HepG2 (cell line): ENCODE measurements at regions not wholly inside any gene's neighbourhood (a gene's known extent, or its start where the extent isn't known, plus 50 kb on each side); places are given as distances from the start of the nearest gene placed in this dataset.

Experiments
- BHLHE40 ChIP-seq: IDR thresholded peaks from 2 replicates; pipeline ENCODE4 v1.6.1; 2011; ENCODE audit warnings: low read length, improper control_type of control experiment
- BRCA1 ChIP-seq: sonication (generic); formaldehyde crosslinking; IDR thresholded peaks from 2 replicates; pipeline ENCODE4 v1.4.0; 2020; ENCODE audit warnings: missing genetic modification reagents
- EZH2 ChIP-seq: conservative IDR thresholded peaks from 2 replicates; pipeline ENCODE4 v1.6.1; 2012; ENCODE audit warnings: mild to moderate bottlenecking, low read depth, low read length, moderate library complexity
- MYNN ChIP-seq: sonication (generic); formaldehyde crosslinking; IDR thresholded peaks from 2 replicates; pipeline ENCODE4 v1.4.0; 2020; ENCODE audit warnings: mild to moderate bottlenecking, low read depth, missing genetic modification reagents
- POLR2A ChIP-seq, 2 experiments: IDR thresholded peaks; 2 replicates each; pipeline ENCODE4 v1.6.1; 2011; ENCODE audit warnings: low read depth in 2 of 2, low read length in 2 of 2, mild to moderate bottlenecking in 1 of 2, moderate library complexity in 1 of 2; ENCODE audit not compliant: insufficient read depth in 1 of 2
- REPIN1 ChIP-seq: sonication (generic); formaldehyde crosslinking; IDR thresholded peaks from 2 replicates; pipeline ENCODE4 v1.8.0; 2022; ENCODE audit warnings: missing genetic modification reagents, low read depth, mild to moderate bottlenecking, borderline replicate concordance
- SMARCC2 ChIP-seq: fragments of 450-650 bp; IDR thresholded peaks from 2 replicates; pipeline ENCODE4 v1.6.1; 2017; ENCODE audit warnings: antibody characterized with exemption, mild to moderate bottlenecking
- SPEN ChIP-seq: sonication (generic); formaldehyde crosslinking; IDR thresholded peaks from 2 replicates; pipeline ENCODE4 v1.5.1; 2020; ENCODE audit warnings: low read depth, mild to moderate bottlenecking, missing genetic modification reagents
- TOPORS ChIP-seq: sonication (generic); formaldehyde crosslinking; IDR thresholded peaks from 2 replicates; pipeline ENCODE4 v1.8.0; 2023; ENCODE audit warnings: mild to moderate bottlenecking, missing genetic modification reagents
- ZFP1 ChIP-seq: IDR thresholded peaks from 2 replicates; pipeline ENCODE4 v1.6.1; 2016
- ZNF274 ChIP-seq: sonication (generic); formaldehyde crosslinking; IDR thresholded peaks from 2 replicates; pipeline ENCODE4 v1.5.1; 2020; ENCODE audit warnings: mild to moderate bottlenecking, missing genetic modification reagents
- TF ChIP-seq, protein P1 (sequence below): sonication (generic); formaldehyde crosslinking; IDR thresholded peaks from 2 replicates; pipeline ENCODE4 v1.4.0; 2020; ENCODE audit warnings: mild to moderate bottlenecking, missing genetic modification reagents, borderline replicate concordance
- TF ChIP-seq, protein P2 (sequence below): sonication (generic); formaldehyde crosslinking; IDR thresholded peaks from 2 replicates; pipeline ENCODE4 v1.5.0; 2020; ENCODE audit warnings: mild to moderate bottlenecking, missing genetic modification reagents, moderate library complexity
- TF ChIP-seq, protein P3 (sequence below): sonication (generic); formaldehyde crosslinking; IDR thresholded peaks from 2 replicates; pipeline ENCODE4 v1.4.0; 2020; ENCODE audit warnings: missing genetic modification reagents

DNA sequence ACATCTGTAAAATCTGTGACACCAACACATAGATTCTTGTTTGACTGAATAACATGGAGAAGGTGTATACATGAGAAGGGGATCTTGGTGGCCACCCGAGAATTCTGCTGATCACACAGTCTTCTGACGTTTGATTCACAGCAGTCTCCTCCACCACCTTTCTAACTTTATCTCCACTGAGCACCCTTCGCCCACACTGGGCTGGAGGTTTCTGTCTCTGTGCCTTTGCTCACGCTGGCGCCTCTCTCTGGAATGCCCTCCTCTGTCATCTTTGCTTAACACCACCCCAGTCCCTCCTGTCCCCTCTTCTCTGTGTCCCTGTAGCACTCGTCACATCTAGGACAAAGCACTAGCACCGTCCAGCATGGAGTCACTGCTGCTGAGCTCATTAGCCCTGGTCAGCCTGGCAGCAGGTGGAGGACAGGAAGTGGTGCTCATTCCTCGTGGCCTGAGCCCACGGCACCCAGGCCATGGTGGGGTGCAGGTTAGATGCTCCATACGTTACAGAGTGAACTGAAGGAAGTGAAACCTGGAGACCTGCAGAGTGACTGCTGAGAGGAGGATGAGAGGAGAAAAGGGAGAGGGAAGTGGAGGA lies 384.6 kb downstream of the UQCRFS1 start:
- TF ChIP-seq, protein P1, sequence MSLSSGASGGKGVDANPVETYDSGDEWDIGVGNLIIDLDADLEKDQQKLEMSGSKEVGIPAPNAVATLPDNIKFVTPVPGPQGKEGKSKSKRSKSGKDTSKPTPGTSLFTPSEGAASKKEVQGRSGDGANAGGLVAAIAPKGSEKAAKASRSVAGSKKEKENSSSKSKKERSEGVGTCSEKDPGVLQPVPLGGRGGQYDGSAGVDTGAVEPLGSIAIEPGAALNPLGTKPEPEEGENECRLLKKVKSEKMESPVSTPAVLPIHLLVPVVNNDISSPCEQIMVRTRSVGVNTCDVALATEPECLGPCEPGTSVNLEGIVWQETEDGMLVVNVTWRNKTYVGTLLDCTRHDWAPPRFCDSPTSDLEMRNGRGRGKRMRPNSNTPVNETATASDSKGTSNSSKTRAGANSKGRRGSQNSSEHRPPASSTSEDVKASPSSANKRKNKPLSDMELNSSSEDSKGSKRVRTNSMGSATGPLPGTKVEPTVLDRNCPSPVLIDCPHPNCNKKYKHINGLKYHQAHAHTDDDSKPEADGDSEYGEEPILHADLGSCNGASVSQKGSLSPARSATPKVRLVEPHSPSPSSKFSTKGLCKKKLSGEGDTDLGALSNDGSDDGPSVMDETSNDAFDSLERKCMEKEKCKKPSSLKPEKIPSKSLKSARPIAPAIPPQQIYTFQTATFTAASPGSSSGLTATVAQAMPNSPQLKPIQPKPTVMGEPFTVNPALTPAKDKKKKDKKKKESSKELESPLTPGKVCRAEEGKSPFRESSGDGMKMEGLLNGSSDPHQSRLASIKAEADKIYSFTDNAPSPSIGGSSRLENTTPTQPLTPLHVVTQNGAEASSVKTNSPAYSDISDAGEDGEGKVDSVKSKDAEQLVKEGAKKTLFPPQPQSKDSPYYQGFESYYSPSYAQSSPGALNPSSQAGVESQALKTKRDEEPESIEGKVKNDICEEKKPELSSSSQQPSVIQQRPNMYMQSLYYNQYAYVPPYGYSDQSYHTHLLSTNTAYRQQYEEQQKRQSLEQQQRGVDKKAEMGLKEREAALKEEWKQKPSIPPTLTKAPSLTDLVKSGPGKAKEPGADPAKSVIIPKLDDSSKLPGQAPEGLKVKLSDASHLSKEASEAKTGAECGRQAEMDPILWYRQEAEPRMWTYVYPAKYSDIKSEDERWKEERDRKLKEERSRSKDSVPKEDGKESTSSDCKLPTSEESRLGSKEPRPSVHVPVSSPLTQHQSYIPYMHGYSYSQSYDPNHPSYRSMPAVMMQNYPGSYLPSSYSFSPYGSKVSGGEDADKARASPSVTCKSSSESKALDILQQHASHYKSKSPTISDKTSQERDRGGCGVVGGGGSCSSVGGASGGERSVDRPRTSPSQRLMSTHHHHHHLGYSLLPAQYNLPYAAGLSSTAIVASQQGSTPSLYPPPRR = no peak
- TF ChIP-seq SPEN (CRISPR knock-in tag) (no peak), POLR2A (IDR thresholded peaks at IDR 0.05; ENCODE audit: insufficient read depth in 1 of 2, low read depth in 2 of 2, low read length in 2 of 2) (no peak), ZNF274 (CRISPR knock-in tag) (no peak), SMARCC2 (no peak), BRCA1 (CRISPR knock-in tag) (no peak), ZFP1 (CRISPR knock-in tag) (no peak), EZH2 (no peak), MYNN (CRISPR knock-in tag) (no peak), BHLHE40 (no peak), TOPORS (CRISPR knock-in tag) (no peak), REPIN1 (CRISPR knock-in tag) (no peak)
- TF ChIP-seq, protein P2, sequence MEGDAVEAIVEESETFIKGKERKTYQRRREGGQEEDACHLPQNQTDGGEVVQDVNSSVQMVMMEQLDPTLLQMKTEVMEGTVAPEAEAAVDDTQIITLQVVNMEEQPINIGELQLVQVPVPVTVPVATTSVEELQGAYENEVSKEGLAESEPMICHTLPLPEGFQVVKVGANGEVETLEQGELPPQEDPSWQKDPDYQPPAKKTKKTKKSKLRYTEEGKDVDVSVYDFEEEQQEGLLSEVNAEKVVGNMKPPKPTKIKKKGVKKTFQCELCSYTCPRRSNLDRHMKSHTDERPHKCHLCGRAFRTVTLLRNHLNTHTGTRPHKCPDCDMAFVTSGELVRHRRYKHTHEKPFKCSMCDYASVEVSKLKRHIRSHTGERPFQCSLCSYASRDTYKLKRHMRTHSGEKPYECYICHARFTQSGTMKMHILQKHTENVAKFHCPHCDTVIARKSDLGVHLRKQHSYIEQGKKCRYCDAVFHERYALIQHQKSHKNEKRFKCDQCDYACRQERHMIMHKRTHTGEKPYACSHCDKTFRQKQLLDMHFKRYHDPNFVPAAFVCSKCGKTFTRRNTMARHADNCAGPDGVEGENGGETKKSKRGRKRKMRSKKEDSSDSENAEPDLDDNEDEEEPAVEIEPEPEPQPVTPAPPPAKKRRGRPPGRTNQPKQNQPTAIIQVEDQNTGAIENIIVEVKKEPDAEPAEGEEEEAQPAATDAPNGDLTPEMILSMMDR (CRISPR knock-in tag) = no peak
- TF ChIP-seq, protein P3, sequence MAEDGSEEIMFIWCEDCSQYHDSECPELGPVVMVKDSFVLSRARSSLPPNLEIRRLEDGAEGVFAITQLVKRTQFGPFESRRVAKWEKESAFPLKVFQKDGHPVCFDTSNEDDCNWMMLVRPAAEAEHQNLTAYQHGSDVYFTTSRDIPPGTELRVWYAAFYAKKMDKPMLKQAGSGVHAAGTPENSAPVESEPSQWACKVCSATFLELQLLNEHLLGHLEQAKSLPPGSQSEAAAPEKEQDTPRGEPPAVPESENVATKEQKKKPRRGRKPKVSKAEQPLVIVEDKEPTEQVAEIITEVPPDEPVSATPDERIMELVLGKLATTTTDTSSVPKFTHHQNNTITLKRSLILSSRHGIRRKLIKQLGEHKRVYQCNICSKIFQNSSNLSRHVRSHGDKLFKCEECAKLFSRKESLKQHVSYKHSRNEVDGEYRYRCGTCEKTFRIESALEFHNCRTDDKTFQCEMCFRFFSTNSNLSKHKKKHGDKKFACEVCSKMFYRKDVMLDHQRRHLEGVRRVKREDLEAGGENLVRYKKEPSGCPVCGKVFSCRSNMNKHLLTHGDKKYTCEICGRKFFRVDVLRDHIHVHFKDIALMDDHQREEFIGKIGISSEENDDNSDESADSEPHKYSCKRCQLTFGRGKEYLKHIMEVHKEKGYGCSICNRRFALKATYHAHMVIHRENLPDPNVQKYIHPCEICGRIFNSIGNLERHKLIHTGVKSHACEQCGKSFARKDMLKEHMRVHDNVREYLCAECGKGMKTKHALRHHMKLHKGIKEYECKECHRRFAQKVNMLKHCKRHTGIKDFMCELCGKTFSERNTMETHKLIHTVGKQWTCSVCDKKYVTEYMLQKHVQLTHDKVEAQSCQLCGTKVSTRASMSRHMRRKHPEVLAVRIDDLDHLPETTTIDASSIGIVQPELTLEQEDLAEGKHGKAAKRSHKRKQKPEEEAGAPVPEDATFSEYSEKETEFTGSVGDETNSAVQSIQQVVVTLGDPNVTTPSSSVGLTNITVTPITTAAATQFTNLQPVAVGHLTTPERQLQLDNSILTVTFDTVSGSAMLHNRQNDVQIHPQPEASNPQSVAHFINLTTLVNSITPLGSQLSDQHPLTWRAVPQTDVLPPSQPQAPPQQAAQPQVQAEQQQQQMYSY (CRISPR knock-in tag) = no peak
